Glomerular visceral epithelial cell (primary cell): ENCODE measurements at regions not wholly inside any gene's neighbourhood (a gene's known extent, or its start where the extent isn't known, plus 50 kb on each side); places are given as distances from the start of the nearest gene placed in this dataset.

Source experiments
- DNase-seq: peaks from one replicate; pipeline ENCODE4 v3.0.0-alpha.2; 2016; ENCODE audit errors: extremely low spot score

DNA sequence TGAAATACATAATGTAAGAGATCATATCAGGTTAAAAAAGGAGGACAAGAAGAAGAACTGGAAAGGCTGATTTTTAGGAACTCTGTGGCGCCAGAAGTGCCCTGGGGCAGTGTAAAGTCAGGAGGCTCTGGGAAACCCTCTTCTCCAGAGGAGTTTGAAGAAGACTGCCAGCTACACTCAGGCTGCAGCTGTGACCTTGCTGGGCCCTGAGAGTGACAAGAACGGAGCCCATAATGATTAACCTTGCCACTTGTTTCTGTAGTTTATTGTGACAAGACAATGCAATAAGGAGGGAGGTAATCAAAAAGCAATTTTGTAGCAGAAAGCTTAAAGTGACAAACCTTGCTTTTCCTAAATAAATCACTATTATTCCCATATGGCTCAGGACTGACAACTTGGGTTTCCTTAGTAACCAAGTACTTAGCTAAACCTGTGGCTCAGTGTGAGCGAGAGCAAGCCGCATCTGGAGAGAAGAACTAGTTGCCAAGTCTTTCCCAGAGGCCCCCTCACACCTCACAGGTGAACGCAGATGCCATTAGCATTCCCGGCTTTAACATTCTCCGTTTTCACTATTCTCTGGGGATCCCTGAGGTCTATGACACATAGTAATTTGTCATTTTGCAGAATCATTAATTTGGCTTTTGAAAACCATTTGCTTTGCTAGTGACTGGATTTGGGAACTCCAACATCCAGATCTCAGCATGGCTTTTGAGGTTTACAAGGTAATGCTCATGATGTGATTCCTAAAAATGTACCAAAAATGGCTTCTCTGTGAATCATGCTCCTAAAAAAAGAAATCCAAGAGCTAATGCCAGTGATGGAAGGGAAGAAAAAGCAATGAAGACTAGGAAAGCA is 115.9 kb downstream of the OMA1 start:
- DNase-seq = no peak

DNA sequence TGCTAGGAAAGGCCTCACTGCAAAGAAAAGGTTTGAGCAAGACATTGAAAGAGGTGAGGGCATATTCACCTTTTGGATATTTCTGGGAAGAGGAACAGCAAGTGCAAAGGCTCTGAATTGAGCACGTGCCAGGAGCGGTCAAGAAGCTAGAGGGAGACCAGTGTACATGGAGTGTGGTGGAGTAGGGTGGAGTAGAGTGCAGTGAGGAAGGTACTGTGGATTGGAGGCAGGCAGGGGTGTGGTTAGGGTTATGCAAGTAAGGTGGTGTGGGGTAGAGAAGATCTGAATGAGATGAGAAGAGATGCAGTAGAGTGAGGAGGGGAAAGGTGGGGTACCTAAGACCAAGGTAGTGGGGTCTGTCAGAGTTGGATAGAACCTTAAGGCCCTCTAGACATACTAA is 119.6 kb downstream of the OMA1 start:
- no peak for DNase-seq

DNA sequence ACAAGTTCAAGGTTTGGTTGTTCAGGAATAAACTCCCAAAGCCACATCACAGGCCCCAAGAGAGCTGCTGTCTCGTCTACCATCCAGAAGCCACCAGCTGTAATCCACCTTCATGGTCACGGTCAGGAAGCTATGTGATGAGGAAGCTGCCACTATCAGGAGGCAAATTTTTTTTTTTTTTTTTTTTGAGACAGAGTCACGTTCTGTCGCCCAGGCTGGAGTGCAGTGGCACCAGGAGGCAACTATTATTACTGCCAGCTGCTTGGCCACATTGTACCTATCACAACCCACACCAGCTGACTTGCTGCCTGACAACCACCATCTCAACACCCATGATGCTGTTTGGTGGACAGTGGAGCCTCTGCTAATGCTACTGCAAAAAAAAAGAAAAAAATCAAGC is 124.1 kb downstream of the OMA1 start:
- no peak for DNase-seq

DNA sequence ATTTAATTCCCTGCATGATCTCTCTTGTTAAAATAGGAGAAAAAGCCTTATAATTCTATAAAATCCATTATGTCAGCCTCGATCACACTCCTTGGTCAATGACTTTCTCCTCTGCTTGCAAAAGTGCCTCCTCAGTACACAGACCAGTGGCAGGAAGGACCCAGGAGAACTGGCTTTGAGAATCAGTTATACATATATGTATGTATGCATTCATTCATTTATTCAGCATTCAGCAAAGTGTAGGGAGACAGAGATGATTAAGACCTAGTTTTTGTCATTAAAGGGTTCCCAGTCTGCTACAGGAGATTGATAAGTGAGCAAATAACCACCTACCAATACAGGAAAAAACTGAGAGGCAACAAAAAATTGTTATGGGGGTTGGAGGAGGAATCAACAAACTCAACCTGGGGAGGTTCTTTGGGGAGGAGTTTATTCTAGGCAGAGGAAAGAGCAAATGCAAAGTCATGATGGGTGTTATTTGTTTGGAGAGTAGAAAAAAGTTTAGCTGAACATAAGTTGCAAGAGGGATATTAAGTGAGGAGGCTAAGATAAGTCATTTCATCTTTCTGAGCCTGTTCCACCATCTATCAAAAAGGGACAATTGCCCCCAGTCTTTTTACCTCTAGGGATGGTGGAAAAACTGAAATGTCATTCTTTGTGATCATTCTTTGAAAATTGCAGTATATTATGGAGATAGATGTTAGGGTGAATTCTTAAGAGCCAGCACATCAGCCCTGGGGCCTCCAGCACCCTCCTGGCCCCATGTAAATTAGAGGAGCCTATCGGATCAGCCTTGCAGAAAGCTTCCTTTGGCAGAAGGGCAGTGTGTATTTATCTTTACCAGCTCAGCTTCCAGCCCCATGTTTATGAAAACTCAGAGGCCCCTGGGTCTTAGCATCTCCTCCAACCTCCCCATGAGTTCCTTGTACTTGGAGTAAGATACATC is 128.0 kb downstream of the OMA1 start:
- no peak for DNase-seq

DNA sequence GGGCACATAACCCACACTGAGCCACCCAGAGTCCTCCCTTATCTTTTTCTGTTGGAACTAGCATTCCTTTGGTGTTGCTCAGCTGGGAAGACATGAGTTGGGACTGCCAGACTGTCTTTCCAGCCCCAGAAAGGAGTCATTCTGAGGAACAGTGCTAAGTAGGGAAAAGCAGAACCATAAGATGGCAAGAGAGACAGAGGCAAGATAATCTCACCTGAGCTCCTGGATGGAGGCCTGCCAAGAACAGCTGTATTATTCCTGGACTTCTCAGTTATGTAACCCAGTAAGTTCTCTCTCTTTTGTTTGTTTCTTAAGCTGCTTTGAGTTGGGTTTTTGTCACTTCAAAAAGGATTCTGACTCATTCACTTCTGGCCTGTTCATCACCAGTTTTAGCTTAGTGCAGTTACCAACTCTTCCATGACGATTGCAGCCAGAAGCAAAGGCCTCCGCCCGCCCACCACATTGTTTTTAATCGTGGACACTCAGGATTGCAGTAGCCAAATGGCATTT is 134.4 kb downstream of the OMA1 start:
- peak; percentile 28 for DNase-seq

DNA sequence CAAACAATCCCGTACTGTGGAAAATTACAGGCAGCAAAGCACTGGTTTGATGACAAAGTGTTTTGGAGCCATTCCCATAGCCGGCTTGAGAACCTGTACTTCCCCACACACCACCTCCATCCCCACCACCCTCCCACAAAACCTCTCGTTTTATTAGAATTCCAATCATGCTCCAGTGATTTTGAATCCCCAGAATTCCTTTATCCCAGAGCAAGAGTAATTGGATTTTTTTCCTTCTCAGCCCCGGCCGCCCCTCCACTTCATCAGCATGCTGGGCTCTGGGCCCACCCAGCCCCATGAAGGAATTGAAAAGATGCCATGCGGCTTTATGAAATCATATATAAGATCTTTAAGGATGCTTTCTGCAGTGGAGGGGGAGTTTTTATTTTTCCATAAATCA is 136.6 kb downstream of the OMA1 start:
- peak; percentile 56 for DNase-seq

DNA sequence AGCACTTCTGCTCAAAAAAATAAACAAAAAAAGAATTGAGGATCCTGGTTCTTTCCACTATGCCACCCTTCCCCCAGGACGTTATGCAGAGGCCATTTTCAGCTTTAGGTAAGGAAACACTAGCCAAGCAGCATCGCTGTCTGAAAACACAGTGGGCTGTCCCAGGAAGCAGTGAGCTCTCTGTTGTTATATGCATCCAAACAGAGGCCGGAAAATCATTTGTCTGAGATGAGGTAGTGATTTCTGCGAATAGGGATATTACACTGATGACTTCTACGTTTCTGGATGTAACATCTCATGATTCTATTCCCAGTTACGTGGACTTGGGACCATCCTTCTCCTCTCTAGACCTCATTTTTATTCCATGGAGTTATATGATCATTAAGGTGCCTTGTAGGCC is 137.2 kb downstream of the OMA1 start:
- DNase-seq = no peak

DNA sequence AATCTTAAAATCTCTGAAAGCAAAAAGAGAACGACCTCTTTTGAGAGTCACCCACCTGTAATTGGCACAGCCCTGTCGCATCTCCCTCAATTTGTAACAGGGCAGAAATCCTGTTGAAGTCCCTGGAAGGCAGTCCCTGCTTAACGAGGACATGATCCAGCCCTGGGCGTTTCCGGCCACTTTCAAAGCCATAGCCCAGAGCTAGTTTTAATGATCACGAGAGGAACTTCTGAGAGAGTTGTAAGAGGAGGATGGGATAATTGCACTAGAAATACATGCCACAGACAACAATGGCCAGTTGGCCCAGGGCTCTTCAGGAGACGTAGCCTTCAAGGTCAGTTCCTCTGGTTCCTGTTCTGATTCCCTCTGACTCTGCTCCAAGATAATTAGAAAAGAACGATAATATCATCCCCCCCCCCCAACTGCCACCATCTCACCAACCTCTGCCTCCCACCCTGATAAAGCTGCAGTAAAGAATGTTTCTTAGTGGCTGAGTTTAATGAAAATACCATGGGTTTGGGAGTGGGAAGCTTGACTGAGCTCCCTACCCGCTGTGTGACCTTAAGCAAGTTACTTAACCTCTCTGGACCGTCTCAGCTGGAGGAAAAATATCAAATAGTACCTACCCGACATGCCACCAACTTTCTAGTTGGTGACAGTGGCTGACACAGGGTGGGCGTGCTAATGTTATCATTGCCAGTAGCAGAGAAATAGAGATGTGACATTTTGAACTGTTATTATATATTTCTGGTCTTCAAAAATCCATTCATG is 140.0 kb downstream of the OMA1 start:
- DNase-seq = no peak

DNA sequence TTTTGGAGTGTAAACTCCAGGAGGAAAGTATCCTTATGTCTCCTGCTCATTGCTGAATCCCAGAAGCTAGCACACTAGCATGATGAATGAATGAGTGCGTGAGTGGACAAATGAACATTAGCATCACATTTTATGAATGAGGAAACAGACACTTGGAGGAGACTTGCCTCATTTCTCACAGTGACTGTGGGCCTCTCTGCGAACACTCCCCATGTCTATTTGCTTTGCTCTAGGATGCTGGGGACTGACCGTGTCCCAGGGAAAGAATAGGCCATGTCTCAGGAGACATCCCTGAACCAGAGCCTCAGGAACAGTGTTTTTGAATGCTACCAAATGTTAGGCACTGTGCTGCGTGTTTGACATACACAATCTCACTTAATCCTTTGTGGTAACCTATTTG is 140.9 kb downstream of the OMA1 start:
- no peak for DNase-seq

DNA sequence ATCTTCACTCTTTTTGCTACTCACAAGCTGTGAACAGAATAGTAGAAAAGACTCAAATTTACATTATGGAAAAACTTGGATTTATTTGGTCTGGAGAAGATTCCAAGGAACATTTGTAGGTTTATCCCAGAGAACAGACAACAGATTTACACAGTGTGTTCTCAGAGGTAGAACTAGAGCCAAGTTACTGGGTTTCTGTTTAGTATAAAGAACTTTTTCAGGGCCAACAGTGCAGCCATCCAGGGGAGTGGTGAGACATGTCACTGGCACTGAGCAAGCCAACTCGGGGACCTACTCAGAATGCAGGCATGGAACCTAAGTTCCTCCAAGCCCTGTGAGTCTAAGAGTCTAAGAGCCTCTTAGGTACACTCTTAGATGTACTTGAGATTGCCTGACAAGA is 142.6 kb downstream of the OMA1 start:
- DNase-seq = no peak

DNA sequence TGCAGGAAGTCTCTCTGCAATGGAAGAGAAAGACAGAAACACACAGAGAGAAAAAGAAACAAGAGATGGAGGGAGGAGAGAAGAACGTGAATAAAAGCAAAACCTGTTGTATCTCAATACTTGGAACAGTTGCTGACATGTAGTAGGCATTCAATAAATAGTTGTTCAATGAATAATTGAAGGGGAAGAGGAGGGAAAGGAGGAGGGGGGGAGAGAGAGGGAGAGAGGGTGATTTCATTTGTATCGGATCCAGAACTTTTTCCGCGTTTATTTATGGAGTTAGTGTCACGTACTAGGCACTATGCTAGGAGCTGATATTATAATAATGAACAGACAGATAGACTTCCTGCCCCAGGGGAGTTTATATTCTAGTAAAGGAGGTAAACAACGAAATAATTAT is 144.1 kb downstream of the OMA1 start:
- no peak for DNase-seq

DNA sequence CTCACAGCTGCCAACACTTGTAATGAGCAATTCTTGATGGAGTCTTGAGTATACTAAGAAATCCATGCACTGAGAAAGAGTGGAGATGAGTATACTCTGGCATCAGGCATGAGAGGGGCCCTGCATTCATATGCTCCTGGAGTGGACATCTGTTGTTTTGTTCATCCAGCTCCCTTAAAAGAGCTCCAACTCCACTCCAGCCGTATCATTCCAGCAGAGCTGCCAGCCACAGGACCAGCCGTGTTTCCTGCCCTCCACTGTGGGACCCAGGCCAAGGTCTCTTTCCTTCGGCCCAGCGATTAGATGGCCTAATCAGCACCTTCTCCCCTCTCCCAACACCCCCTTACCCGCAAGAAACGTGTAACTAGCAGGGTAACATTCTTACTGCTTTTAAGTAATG is 144.5 kb downstream of the OMA1 start:
- DNase-seq = no peak

DNA sequence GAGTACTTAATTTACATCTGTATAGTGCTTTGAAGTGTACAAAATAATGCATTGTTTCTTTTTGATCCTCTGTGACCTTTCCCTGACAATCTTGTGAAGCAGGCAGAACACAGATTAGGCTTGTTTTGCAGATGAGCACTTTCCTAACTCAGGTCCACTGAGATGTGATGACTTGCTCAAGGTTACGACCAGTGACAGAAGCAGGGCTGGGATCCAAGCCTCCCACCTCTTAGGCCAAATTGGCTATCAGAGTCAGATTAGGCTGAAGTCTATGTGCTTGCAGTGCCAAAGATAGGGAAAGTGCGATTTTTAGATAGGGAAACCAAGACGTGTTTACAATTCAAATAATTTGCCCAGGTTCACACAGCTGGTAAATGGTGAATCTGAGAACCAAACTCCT is 147.3 kb downstream of the OMA1 start:
- no peak for DNase-seq

DNA sequence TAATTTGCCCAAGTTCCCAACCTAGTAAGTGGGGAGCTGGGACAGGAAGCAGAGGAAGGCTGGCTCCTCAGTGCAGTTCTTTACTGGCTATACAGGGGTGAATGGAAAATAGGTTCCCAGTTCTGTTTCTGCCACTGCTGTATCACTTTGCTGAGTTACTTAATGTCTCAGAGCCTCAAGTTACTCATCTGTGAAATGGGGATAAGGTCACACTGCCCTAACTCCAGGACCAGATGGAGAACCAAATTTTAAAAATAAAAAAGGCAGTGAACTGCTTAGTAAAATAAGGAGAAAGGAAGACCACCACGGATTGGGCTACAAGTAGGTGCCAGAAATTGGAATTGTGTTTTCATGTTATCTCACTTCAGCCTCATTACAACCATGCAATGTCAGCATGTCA is 147.8 kb downstream of the OMA1 start:
- DNase-seq = no peak

DNA sequence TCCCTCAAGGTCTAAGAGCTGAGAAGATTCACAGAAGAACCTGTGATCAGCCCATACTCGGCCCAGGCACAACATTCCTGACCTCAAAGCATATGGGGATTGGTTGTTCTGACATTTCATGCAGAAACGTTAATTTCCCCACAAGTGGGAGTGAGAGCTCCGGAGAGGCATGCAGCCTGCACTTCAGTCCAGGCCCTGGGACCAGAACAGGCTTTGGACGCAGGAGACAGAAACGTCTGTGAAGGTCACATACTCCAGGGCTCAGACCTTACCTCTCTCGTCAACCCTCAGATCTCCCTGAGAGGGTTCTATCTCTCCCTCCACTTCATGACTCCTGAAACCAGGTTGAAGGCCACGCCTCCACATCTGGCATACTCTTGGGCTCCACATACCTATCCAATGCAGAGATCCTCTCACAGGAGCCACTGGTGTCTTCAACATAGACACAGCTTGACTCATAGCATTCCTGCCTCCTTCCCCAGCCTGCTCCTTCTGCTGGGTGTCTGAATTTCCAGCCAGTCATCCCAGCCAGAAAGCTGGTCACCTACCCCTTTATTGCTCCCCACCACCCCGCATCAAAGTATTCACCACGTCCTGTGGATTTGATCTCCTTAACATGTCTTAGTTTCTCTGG is 149.2 kb downstream of the OMA1 start:
- peak; percentile 71 for DNase-seq

DNA sequence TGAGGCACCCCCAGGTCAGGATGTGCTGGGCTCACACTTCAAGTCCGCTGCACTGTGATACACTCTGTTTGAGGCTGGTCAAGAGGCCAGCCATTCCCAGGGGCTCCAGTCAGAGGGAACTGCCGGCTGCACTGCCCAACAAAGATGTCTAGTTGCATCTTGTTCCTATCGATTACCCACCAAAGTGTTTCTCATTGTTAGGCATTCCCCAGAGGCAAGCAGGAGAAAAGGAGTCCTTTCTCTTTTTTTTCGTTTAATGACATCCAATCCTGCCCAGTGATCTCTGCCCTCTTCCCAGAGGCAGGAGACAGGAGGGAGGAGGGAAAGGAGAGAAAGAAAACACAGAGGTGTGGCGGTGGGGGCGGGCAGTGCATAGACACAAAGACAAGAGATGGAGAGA is 150.4 kb downstream of the OMA1 start:
- DNase-seq = no peak

DNA sequence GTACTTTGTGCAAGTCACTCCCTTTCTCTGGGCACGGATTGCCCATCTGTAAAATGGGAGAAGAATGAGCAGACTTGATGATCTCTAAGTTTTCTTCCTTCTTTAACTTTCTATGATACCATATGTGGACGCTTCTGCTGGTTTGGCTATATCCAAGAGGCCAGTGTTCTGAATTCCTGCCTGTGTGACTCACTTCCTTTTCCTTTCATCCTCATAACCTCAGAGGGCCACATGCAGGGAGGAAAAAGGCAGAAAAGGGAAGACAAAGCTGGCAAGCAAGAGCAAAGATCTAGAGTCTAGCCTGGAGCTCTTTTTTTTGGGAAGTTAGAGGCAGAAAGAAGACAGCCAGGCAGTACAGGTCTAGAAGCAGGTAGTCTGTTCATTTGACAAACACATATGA is 151.2 kb downstream of the OMA1 start:
- DNase-seq = peak; percentile 78

DNA sequence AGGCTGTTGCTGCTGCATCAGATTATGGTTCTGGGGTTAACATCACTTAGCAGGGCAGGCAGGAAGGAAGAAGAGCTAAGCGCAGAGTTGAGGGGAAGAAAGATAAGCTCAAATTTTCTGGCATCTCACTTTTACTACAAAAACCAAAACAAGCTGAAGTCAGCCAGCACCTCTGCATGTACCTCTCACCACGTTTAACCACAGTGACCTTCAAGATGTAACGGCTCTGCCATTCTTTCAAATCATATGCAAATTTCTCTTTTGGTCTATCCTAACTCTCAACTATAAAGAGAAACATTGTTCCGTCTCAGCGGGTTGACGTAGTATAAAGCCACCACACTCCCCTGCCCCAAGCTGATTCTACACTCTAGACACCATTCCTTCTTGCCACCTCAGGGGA is 154.4 kb downstream of the OMA1 start:
- no peak for DNase-seq

DNA sequence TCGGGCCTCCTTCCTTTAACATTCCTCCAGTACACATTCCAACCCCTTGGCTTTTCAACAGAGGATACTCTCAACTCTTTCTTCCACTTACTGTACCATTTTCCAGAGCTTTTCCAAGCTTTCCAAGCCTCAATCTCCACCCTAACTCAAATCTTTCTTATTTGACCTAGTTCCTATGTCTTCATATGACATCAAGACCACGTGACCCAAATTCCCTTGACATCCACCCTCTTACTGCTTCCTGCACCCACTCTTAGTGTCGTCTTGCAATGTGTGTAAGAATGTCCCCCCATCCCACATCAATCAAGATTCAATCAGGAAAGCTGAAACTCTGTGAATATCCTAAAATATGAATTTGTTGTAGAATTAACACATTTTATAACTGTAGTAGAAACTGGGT is 155.0 kb downstream of the OMA1 start:
- DNase-seq = no peak

DNA sequence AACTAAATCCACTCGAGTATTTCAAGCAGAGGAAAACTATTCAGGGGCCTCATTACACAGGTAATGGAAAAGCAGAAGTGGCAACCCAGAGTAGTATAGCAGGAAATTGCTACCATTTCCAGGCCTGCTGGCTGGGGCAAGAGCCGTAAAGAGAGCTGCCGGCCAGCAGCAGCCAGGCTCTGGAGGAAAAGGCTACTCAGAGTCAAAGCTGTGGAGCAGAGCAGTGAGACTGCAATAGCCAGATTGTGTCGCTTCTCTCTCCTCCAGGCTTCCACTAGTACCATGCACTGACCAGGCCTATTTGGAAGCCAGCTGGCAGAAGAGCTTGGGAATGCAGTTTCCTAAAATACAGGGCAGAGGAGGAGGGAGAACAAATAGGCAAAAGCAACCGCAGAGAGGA is 155.5 kb downstream of the OMA1 start:
- no peak for DNase-seq

DNA sequence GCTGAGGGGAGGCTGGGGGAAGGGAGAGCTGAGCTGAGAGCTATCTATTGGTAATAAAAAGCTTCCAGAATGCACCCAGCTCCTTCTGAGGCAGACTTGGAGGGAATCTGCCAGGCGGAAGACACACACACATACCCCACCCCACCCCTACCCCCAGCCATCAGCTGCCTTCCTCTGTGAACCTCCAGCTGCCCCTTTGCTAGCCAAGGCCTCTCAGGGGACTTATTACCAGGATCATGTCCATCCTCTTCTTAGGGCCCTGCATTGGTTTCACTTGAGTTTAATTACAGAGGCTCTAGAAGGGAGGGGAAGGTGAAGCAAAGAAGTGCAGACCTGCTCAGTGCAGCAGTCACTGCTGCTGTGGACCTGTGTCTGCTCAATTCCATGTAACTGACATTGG is 156.4 kb downstream of the OMA1 start:
- no peak for DNase-seq

DNA sequence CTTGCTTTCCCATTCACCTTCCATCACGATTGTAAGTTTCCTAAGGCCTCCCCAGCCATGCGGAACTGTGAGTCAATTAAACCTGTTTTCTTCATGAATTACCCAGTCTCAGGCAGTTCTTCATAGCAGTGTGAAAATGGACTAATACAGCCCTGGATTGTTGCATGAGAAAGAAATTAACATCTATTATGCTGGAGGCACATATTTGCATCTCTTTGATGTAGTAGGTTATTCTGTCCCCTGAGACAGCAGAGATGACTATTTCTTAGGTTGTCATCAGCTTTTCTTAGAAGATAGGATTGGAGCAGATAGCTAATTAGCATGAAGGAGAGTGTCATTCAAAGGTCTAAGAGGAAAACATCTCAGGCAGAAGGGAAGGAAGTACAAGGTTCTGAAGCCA is 166.2 kb downstream of the OMA1 start:
- no peak for DNase-seq
